ENCODE measurements at regions not wholly inside any gene's neighbourhood (a gene's known extent, or its start where the extent isn't known, plus 50 kb on each side); places are given as distances from the start of the nearest gene placed in this dataset.

DNA sequence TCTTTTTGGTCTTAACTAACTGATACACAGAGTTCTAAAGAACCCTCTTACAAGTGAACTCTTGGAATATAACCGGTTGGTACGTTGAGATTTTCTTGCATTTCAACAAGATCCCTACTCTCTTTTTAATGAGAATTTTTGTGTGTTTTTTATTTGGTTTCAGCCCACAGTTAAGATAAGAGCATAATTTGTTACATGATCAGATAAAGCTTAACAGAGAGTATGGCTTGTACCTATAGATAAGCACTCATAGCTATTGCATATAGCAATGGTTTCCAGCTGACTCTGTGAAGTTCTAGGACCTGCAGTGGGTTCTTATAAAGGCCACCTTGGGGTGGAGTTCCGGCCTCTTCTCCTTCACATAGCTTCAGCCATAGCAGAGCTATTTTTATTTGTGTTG is 143.3 kb downstream of the SNX10 start:
- TF ChIP-seq CTCF (IDR thresholded peaks at IDR 0.05) (no peak), RFX5 (IDR thresholded peaks at IDR 0.05; ENCODE audit: low read length) (no peak), POLR2AphosphoS5 (IDR thresholded peaks at IDR 0.05; ENCODE audit: low read depth, low read length) (no peak), EZH2phosphoT487 (IDR thresholded peaks at IDR 0.05; ENCODE audit: borderline replicate concordance, low read depth) (no peak), EP300 (IDR thresholded peaks at IDR 0.05; ENCODE audit: borderline replicate concordance in 1 of 2, low read depth in 1 of 2, low read length in 1 of 2) (no peak), MAX (IDR thresholded peaks at IDR 0.05; ENCODE audit: low read depth) (no peak), FOXM1 (IDR thresholded peaks at IDR 0.05; ENCODE audit: low read depth) (no peak), ELF1 (IDR thresholded peaks at IDR 0.05) (no peak), TAF1 (IDR thresholded peaks at IDR 0.05; ENCODE audit: borderline replicate concordance, low read depth, low read length) (no peak), SIN3A (IDR thresholded peaks at IDR 0.05; ENCODE audit: borderline replicate concordance, low read depth, low read length) (no peak), IRF3 (IDR thresholded peaks at IDR 0.05; ENCODE audit: low read depth, low read length) (no peak), JUND (IDR thresholded peaks at IDR 0.05) (no peak), REST (IDR thresholded peaks at IDR 0.05; ENCODE audit: low read depth, low read length) (no peak), USF1 (IDR thresholded peaks at IDR 0.05; ENCODE audit: borderline replicate concordance, low read depth) (no peak)

Measured in SK-N-SH (cell line).